Nephron (organoid): ENCODE measurements at regions not wholly inside any gene's neighbourhood (a gene's known extent, or its start where the extent isn't known, plus 50 kb on each side); places are given as distances from the start of the nearest gene placed in this dataset.
"Not testable (repeated sequence)": the region's sequence is repeated elsewhere in the genome, so short reads cannot be mapped to it uniquely, and the experiment has no call there.

ENCODE experiments used
- H3K27ac Mint-ChIP-seq, 3 experiments: 2 replicates each; pipeline ENCODE4 v1.8.0; 2020; ENCODE audit warnings: mixed read lengths in 3 of 3, mild to moderate bottlenecking in 2 of 3, moderate library complexity in 1 of 3
- H3K27me3 Mint-ChIP-seq: 2 replicates; pipeline ENCODE4 v1.8.0; 2021; ENCODE audit warnings: low read depth, mild to moderate bottlenecking, moderate library complexity, mixed read lengths
- H3K36me3 Mint-ChIP-seq: 2 replicates; pipeline ENCODE4 v1.8.0; 2020; ENCODE audit warnings: low read depth, mixed read lengths
- H3K4me1 Mint-ChIP-seq: 2 replicates; pipeline ENCODE4 v1.8.0; 2020; ENCODE audit warnings: mixed read lengths
- H3K4me3 Mint-ChIP-seq, 3 experiments: 2 replicates each; pipeline ENCODE4 v1.8.0; 2020; ENCODE audit warnings: mild to moderate bottlenecking in 3 of 3, mixed read lengths in 3 of 3, moderate library complexity in 2 of 3
- H3K9me3 Mint-ChIP-seq: 2 replicates; pipeline ENCODE4 v1.8.0; 2020; ENCODE audit warnings: mixed read lengths
- CTCF ChIP-seq, 3 experiments: fragments of 200-600 bp; sonication (generic); IDR thresholded peaks; one replicate each; pipeline ENCODE4 v1.5.0; 2021; ENCODE audit warnings: antibody characterized with exemption in 3 of 3; ENCODE audit not compliant: unreplicated experiment in 3 of 3

GRCh38 chr20:50357783-50358161 is 152.4 kb upstream of the PTPN1 start:
- peaks cover 5% of the 10 kb centered on the region for H3K27me3 Mint-ChIP-seq
- no peak for TF ChIP-seq CTCF (IDR thresholded peaks at IDR 0.05; ENCODE audit: unreplicated experiment in 3 of 3)
- no peak overlapping the region for H3K4me3 Mint-ChIP-seq
- no peaks in the 10 kb centered on the region for H3K4me1 Mint-ChIP-seq
- no peaks in the 10 kb centered on the region for H3K9me3 Mint-ChIP-seq
- no peak overlapping the region for H3K27ac Mint-ChIP-seq
- H3K36me3 Mint-ChIP-seq, result no peaks in the 10 kb centered on the region

- Mint-ChIP-seq H3K36me3 (no peaks in the 10 kb centered on the region), H3K9me3 (no peaks in the 10 kb centered on the region), H3K27me3 (peaks cover 4% of the 10 kb centered on the region), H3K27ac (no peak overlapping the region), H3K4me3 (no peak overlapping the region), H3K4me1 (no peaks in the 10 kb centered on the region)
- no peak for TF ChIP-seq CTCF (IDR thresholded peaks at IDR 0.05; ENCODE audit: unreplicated experiment in 3 of 3)
These were observed 152.0 kb upstream of the PTPN1 start for GRCh38 chr20:50358166-50358565.

- Mint-ChIP-seq H3K27me3 (peaks cover 4% of the 10 kb centered on the region), H3K27ac (no peak overlapping the region), H3K4me1 (no peaks in the 10 kb centered on the region), H3K36me3 (no peaks in the 10 kb centered on the region), H3K9me3 (no peaks in the 10 kb centered on the region), H3K4me3 (no peak overlapping the region)
- TF ChIP-seq CTCF (IDR thresholded peaks at IDR 0.05; ENCODE audit: unreplicated experiment in 3 of 3), result no peak
These were observed 151.2 kb upstream of the PTPN1 start for GRCh38 chr20:50358971-50359370.

- Mint-ChIP-seq H3K27ac (no peak overlapping the region), H3K9me3 (no peaks in the 10 kb centered on the region), H3K27me3 (peaks cover 4% of the 10 kb centered on the region), H3K36me3 (no peaks in the 10 kb centered on the region), H3K4me3 (no peak overlapping the region), H3K4me1 (no peaks in the 10 kb centered on the region)
- TF ChIP-seq CTCF (IDR thresholded peaks at IDR 0.05; ENCODE audit: unreplicated experiment in 3 of 3), result no peak
These were observed 150.5 kb upstream of the PTPN1 start for GRCh38 chr20:50359607-50360217.

GRCh38 chr20:50360218-50360672 is 149.9 kb upstream of the PTPN1 start:
- H3K27ac Mint-ChIP-seq, result no peak overlapping the region
- peaks cover 4% of the 10 kb centered on the region for H3K27me3 Mint-ChIP-seq
- no peaks in the 10 kb centered on the region for H3K4me1 Mint-ChIP-seq
- H3K36me3 Mint-ChIP-seq, result no peaks in the 10 kb centered on the region
- no peak overlapping the region for H3K4me3 Mint-ChIP-seq
- TF ChIP-seq CTCF (IDR thresholded peaks at IDR 0.05; ENCODE audit: unreplicated experiment in 3 of 3), result no peak
- no peaks in the 10 kb centered on the region for H3K9me3 Mint-ChIP-seq

GRCh38 chr20:50360921-50361320 is 149.3 kb upstream of the PTPN1 start:
- H3K4me3 Mint-ChIP-seq, result no peak overlapping the region
- peaks cover 4% of the 10 kb centered on the region for H3K27me3 Mint-ChIP-seq
- no peaks in the 10 kb centered on the region for H3K36me3 Mint-ChIP-seq
- no peak for TF ChIP-seq CTCF (IDR thresholded peaks at IDR 0.05; ENCODE audit: unreplicated experiment in 3 of 3)
- H3K4me1 Mint-ChIP-seq, result no peaks in the 10 kb centered on the region
- no peak overlapping the region for H3K27ac Mint-ChIP-seq
- H3K9me3 Mint-ChIP-seq, result no peaks in the 10 kb centered on the region

- H3K9me3 Mint-ChIP-seq, H3K27ac Mint-ChIP-seq, H3K4me1 Mint-ChIP-seq, H3K36me3 Mint-ChIP-seq, H3K4me3 Mint-ChIP-seq, H3K27me3 Mint-ChIP-seq: not testable (repeated sequence)
These were observed 148.0 kb upstream of the PTPN1 start for GRCh38 chr20:50362177-50362576.
